ENCODE measurements at regions not wholly inside any gene's neighbourhood (a gene's known extent, or its start where the extent isn't known, plus 50 kb on each side); places are given as distances from the start of the nearest gene placed in this dataset.

DNA sequence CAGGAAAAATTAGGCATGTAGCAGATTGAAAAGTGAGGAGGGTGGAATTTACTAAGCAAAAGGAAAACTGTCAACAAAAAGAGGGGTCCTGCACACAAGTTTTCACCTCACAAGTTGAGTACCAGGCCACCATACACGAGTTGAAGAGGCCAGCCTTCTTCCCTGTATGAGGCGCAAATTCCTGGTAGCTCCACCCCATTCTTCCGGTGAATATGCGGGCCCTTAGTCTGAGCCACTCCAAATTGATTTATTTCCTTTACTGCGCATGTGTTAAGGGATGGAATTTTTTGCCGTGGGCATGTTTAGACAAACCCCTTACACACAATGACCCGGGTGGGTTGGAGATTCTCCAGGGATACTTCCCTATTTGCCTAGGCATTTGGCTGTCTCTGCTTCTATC is 942.1 kb upstream of the GRIA3 start:
- no peak for TF ChIP-seq POLR2A (IDR thresholded peaks at IDR 0.05)
- TF ChIP-seq, protein P1, sequence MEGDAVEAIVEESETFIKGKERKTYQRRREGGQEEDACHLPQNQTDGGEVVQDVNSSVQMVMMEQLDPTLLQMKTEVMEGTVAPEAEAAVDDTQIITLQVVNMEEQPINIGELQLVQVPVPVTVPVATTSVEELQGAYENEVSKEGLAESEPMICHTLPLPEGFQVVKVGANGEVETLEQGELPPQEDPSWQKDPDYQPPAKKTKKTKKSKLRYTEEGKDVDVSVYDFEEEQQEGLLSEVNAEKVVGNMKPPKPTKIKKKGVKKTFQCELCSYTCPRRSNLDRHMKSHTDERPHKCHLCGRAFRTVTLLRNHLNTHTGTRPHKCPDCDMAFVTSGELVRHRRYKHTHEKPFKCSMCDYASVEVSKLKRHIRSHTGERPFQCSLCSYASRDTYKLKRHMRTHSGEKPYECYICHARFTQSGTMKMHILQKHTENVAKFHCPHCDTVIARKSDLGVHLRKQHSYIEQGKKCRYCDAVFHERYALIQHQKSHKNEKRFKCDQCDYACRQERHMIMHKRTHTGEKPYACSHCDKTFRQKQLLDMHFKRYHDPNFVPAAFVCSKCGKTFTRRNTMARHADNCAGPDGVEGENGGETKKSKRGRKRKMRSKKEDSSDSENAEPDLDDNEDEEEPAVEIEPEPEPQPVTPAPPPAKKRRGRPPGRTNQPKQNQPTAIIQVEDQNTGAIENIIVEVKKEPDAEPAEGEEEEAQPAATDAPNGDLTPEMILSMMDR (IDR thresholded peaks at IDR 0.05): no peak
